ENCODE measurements at regions not wholly inside any gene's neighbourhood (a gene's known extent, or its start where the extent isn't known, plus 50 kb on each side); places are given as distances from the start of the nearest gene placed in this dataset.
"Not testable (repeated sequence)": the region's sequence is repeated elsewhere in the genome, so short reads cannot be mapped to it uniquely, and the experiment has no call there.

DNA sequence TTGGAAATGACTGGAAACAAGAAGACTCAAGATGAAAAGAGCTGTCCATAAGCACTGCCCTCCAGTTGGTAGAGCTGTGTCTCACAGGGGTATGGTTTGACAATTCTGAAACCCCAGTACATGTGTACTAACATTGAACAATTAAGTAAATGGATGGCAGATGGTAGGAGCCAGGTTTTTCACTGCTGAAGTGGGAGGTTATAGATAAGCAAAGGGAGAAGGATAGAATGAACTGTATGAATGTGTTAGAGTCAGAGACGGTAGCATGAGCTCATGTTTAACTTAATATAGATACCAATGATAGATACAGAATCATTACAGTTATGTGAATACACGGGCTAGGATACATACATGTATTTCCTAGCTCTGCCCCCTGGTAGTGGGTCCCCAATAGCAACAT, 95.0 kb upstream of the SIRPA start:
- H3K9me3 ChIP-seq (replicated peaks; ENCODE audit: low read length): no peaks in the 10 kb centered on the region
- H3K4me2 ChIP-seq (ENCODE audit: low read length): no peak overlapping the region
- no peak overlapping the region for H3K9ac ChIP-seq (ENCODE audit: low read depth, low read length)
- H3K4me3 ChIP-seq (ENCODE audit: low read length): no peak overlapping the region
- peaks cover 17% of the 10 kb centered on the region for H3K4me1 ChIP-seq (ENCODE audit: control insufficient read depth, insufficient read depth, low read length)
- H3K27me3 ChIP-seq (ENCODE audit: control insufficient read depth, insufficient read depth, low read length): peaks cover 9% of the 10 kb centered on the region
- H3K36me3 ChIP-seq (ENCODE audit: insufficient read depth, low read length): no peaks in the 10 kb centered on the region

DNA sequence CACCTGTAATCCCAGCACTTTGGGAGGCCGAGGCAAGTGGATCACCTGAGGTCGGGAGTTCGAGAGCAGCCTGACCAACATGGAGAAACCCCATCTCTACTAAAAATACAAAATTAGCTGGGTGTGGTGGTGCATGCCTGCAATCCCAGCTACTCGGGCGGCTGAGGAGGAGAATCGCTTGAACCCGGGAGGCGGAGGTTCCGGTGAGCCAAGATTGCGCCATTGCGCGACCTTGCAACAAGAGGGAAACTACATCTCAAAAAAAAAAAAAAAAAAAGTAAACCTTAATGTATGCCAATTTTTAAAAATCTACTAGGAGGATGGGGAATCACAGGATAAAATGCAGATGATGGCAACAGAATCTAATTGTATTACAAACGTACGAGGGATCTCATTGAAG, 95.5 kb upstream of the SIRPA start:
- not testable (repeated sequence) for H3K4me3 ChIP-seq (ENCODE audit: low read length); H3K27me3 ChIP-seq (ENCODE audit: control insufficient read depth, insufficient read depth, low read length); H3K9ac ChIP-seq (ENCODE audit: low read depth, low read length); H3K36me3 ChIP-seq (ENCODE audit: insufficient read depth, low read length); H3K4me2 ChIP-seq (ENCODE audit: low read length); H3K9me3 ChIP-seq (replicated peaks; ENCODE audit: low read length)
- peaks cover 17% of the 10 kb centered on the region for H3K4me1 ChIP-seq (ENCODE audit: control insufficient read depth, insufficient read depth, low read length)

DNA sequence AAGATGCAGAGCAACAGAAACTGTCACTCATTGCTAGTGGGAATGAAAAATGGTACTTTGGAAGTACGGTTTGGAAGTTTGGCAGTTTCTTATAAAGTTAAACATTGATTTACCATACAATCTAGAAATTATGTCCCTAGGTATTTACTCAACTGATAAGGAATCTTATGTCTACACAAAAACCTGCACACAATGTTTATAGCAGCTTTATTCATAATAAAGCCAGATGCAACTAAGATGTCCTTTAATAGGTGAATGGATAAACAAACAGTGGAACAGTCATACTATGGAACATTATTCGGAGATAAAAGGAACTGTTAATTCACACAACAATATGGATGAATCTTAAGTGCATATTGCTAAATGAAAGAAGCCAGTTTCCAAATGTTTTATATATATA, 96.2 kb upstream of the SIRPA start:
- Histone ChIP-seq H3K36me3 (ENCODE audit: insufficient read depth, low read length) (no peaks in the 10 kb centered on the region), H3K4me3 (ENCODE audit: low read length) (no peak overlapping the region), H3K27me3 (ENCODE audit: control insufficient read depth, insufficient read depth, low read length) (peaks cover 9% of the 10 kb centered on the region), H3K4me2 (ENCODE audit: low read length) (no peak overlapping the region), H3K9ac (ENCODE audit: low read depth, low read length) (no peak overlapping the region), H3K9me3 (replicated peaks; ENCODE audit: low read length) (no peaks in the 10 kb centered on the region), H3K4me1 (ENCODE audit: control insufficient read depth, insufficient read depth, low read length) (peaks cover 16% of the 10 kb centered on the region)

DNA sequence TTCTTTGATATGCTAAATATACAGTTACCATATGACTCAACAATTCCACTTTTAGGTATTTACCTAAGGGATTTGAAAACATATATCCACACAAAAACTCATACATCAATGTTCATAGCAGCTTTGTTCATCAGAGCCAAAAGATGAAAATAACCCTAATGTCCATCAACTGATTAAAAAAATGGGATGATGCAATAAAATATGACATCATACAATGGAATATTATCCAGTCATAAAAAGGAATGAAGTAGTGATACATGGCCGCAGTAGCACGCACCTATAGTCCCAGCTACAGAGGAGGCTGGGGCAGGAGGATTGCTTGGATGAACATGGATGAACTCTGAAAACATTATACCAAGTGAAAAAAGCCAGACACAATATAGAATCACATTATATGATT, 101.4 kb upstream of the SIRPA start:
- Histone ChIP-seq H3K27me3 (ENCODE audit: control insufficient read depth, insufficient read depth, low read length) (peaks cover 23% of the 10 kb centered on the region), H3K36me3 (ENCODE audit: insufficient read depth, low read length) (no peaks in the 10 kb centered on the region), H3K4me3 (ENCODE audit: low read length) (no peak overlapping the region), H3K4me2 (ENCODE audit: low read length) (no peak overlapping the region), H3K9me3 (replicated peaks; ENCODE audit: low read length) (no peaks in the 10 kb centered on the region), H3K9ac (ENCODE audit: low read depth, low read length) (no peak overlapping the region), H3K4me1 (ENCODE audit: control insufficient read depth, insufficient read depth, low read length) (no peaks in the 10 kb centered on the region)

DNA sequence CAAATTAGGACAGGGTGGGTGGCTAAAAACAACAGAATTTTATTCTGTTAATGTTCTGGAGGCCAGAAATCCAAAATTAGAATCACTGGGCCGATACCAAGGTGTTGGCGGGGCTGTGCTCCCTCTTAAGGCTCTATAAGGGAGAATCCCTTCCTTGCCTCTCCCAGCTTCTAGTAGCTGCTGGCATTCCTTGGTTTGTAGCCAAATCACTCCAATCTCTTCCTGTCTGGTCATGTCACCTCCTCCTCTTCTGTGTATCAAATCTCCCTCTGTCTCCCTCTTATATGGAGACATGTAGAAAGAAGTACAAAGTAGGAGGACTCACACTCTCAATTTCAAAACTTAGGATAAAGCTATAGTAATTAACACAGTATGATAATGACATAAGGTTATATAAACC, 102.9 kb upstream of the SIRPA start:
- Histone ChIP-seq H3K36me3 (ENCODE audit: insufficient read depth, low read length) (no peaks in the 10 kb centered on the region), H3K9me3 (replicated peaks; ENCODE audit: low read length) (no peaks in the 10 kb centered on the region), H3K4me1 (ENCODE audit: control insufficient read depth, insufficient read depth, low read length) (no peaks in the 10 kb centered on the region), H3K4me3 (ENCODE audit: low read length) (no peak overlapping the region), H3K27me3 (ENCODE audit: control insufficient read depth, insufficient read depth, low read length) (peaks cover 30% of the 10 kb centered on the region), H3K4me2 (ENCODE audit: low read length) (no peak overlapping the region), H3K9ac (ENCODE audit: low read depth, low read length) (no peak overlapping the region)

DNA sequence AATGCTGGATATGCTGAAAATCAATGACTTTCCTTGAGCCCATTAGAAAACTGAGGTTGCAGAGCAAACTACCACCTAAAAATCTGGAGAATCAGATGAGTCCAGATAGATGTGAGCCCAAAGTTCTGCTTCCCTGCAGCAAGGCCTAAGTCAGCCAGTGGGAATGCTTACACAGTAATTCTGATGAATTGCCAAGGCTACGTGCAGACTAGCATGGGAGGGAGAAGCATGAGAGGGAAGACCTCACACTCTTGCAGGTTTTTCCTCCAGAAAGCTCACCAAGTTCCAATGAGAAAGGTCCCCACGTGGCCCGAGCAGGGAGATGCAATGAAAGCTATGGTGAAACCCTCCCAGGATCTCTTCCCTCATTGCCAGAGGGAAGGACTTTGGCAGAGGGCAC, 104.8 kb upstream of the SIRPA start:
- Histone ChIP-seq H3K27me3 (ENCODE audit: control insufficient read depth, insufficient read depth, low read length) (peaks cover 41% of the 10 kb centered on the region), H3K36me3 (ENCODE audit: insufficient read depth, low read length) (no peaks in the 10 kb centered on the region), H3K9ac (ENCODE audit: low read depth, low read length) (no peak overlapping the region), H3K4me3 (ENCODE audit: low read length) (no peak overlapping the region), H3K4me1 (ENCODE audit: control insufficient read depth, insufficient read depth, low read length) (no peaks in the 10 kb centered on the region), H3K4me2 (ENCODE audit: low read length) (no peak overlapping the region), H3K9me3 (replicated peaks; ENCODE audit: low read length) (no peaks in the 10 kb centered on the region)

DNA sequence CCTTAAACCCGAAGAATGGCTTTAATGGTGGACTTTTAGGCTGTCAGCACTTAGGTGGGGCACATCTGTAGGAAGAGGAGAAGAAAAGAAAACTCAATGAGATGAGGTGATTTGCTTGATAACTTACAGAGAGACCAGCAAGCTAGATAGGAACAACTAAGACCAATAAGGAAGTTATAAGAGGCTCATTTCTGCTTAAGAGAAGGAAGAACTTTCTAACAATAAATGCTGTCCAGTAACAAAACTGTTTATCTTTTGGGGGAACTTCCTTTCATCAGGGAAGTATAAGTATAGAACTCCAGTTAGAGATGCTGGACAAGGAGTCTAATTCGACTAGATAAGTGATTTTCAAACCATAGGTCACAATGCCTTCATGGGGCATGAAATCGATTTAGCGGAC, 107.2 kb upstream of the SIRPA start:
- peaks cover 44% of the 10 kb centered on the region for H3K27me3 ChIP-seq (ENCODE audit: control insufficient read depth, insufficient read depth, low read length)
- H3K4me1 ChIP-seq (ENCODE audit: control insufficient read depth, insufficient read depth, low read length): no peaks in the 10 kb centered on the region
- no peak overlapping the region for H3K4me2 ChIP-seq (ENCODE audit: low read length)
- H3K4me3 ChIP-seq (ENCODE audit: low read length): no peak overlapping the region
- H3K9ac ChIP-seq (ENCODE audit: low read depth, low read length): no peak overlapping the region
- H3K9me3 ChIP-seq (replicated peaks; ENCODE audit: low read length): no peaks in the 10 kb centered on the region
- no peaks in the 10 kb centered on the region for H3K36me3 ChIP-seq (ENCODE audit: insufficient read depth, low read length)

DNA sequence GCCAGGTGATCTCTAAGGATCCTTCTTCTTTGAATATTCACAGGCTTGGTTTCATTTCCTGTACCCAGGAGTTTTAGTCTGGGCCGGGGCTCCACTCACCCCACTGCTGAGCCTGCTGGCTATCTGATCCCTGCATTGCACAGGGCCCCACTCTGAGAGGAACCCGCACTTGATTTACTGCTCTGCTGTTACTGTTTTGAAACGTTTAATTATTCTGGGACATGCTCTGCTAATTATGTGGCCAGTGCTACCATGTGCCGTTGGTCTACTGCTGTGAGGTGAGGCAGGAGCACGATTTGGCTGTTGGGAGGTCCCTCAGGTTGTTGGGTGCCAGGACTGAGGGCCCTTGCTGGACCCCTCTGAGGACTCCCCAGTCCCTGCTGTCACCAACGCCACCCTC, 108.7 kb upstream of the SIRPA start:
- no peaks in the 10 kb centered on the region for H3K9me3 ChIP-seq (replicated peaks; ENCODE audit: low read length)
- H3K4me2 ChIP-seq (ENCODE audit: low read length): no peak overlapping the region
- no peak overlapping the region for H3K9ac ChIP-seq (ENCODE audit: low read depth, low read length)
- no peaks in the 10 kb centered on the region for H3K4me1 ChIP-seq (ENCODE audit: control insufficient read depth, insufficient read depth, low read length)
- H3K36me3 ChIP-seq (ENCODE audit: insufficient read depth, low read length): no peaks in the 10 kb centered on the region
- H3K4me3 ChIP-seq (ENCODE audit: low read length): no peak overlapping the region
- peaks cover 44% of the 10 kb centered on the region for H3K27me3 ChIP-seq (ENCODE audit: control insufficient read depth, insufficient read depth, low read length)

DNA sequence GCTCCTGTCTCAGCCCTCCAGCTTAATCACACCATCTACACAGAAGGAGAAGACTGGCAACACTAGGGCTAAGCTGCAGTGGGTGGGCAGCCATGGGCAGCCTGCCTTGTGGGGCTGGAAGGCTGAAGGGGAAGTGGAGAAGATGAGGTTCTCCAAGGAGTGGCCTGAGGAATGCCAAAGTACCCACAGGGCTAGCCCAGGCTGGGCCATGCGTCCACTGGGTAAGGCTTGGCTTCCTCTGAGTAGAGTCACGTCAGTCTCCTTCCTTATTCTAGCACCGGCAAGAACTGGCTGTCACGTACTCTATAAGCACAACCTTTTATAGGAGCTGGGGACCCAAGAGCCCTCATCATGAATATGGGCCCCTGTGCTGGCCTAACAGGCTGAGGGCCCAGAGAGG, 110.6 kb upstream of the SIRPA start:
- Histone ChIP-seq H3K9me3 (replicated peaks; ENCODE audit: low read length) (no peaks in the 10 kb centered on the region), H3K4me1 (ENCODE audit: control insufficient read depth, insufficient read depth, low read length) (no peaks in the 10 kb centered on the region), H3K27me3 (ENCODE audit: control insufficient read depth, insufficient read depth, low read length) (peaks cover 49% of the 10 kb centered on the region), H3K9ac (ENCODE audit: low read depth, low read length) (no peak overlapping the region), H3K4me3 (ENCODE audit: low read length) (no peak overlapping the region), H3K36me3 (ENCODE audit: insufficient read depth, low read length) (no peaks in the 10 kb centered on the region), H3K4me2 (ENCODE audit: low read length) (no peak overlapping the region)

DNA sequence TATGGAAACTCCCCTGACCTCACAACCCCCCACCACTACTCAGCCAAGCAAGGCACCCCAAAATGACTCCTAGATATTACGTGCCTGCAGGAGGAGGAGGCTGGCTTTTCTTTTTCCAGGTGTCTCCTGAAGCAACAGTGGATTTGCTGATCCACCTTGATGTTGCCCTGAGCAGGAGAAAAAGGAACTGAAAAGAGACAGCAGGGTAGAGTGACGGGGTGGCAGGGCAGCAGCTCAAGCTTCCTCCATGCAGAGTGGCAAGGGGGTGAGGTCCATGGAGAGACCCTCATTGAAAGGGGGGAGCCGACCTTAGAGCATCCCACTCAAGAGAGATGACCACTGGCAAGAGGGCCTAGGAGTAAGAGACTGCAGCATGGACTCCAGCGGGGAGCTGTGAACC, 112.0 kb upstream of the SIRPA start:
- H3K4me1 ChIP-seq (ENCODE audit: control insufficient read depth, insufficient read depth, low read length): no peaks in the 10 kb centered on the region
- no peak overlapping the region for H3K4me2 ChIP-seq (ENCODE audit: low read length)

DNA sequence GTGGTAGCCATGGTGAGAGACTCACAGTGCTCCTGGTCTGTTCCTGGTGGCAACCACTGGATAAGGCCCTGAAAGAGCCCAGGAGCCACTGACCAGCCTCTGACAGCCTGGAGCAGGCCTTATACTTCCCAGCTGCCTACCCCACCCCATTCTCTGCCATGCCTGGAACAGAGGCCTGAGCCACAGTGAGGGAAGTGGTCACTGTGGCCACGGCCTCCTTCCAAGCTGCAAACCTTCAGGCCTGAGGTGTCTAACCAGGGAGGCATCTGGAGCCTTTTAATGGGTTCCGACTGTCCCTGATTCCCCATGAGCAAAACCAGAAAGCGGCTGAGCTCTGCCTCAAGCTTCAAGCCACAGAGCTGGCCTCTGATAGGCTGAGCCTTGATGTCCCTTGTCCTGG, 113.0 kb upstream of the SIRPA start:
- Histone ChIP-seq H3K4me3 (ENCODE audit: low read length) (no peak overlapping the region), H3K27me3 (ENCODE audit: control insufficient read depth, insufficient read depth, low read length) (peaks cover 31% of the 10 kb centered on the region), H3K9me3 (replicated peaks; ENCODE audit: low read length) (no peaks in the 10 kb centered on the region), H3K4me1 (ENCODE audit: control insufficient read depth, insufficient read depth, low read length) (peaks cover 3% of the 10 kb centered on the region), H3K36me3 (ENCODE audit: insufficient read depth, low read length) (no peaks in the 10 kb centered on the region), H3K9ac (ENCODE audit: low read depth, low read length) (no peak overlapping the region), H3K4me2 (ENCODE audit: low read length) (no peak overlapping the region)

More for the DNA sequence above, 112.0 kb upstream of the SIRPA start:
- Histone ChIP-seq H3K4me3 (ENCODE audit: low read length) (no peak overlapping the region), H3K9ac (ENCODE audit: low read depth, low read length) (no peak overlapping the region), H3K36me3 (ENCODE audit: insufficient read depth, low read length) (no peaks in the 10 kb centered on the region), H3K27me3 (ENCODE audit: control insufficient read depth, insufficient read depth, low read length) (peaks cover 41% of the 10 kb centered on the region), H3K9me3 (replicated peaks; ENCODE audit: low read length) (no peaks in the 10 kb centered on the region)

DNA sequence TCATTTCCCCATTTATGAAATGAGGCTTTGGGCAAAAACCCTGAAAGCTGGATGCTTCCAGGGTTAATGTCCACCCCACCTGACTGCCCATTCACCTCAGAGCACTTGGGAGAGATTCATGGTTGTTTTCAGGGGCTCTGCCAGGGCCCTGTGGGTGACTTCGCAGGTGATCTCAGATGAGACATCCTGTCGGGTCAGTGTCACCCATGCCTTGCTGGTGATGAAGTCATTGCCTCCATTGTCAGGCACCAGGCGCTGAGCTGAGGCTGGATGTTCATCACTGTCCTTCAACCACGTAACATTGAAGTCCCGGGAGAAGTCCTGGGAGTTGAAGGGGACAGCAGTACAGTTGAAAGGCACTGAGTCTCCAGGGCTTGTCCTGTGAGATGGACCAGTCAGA, 115.6 kb upstream of the SIRPA start:
- no peaks in the 10 kb centered on the region for H3K9me3 ChIP-seq (replicated peaks; ENCODE audit: low read length)
- H3K36me3 ChIP-seq (ENCODE audit: insufficient read depth, low read length): no peaks in the 10 kb centered on the region
- peaks cover 14% of the 10 kb centered on the region for H3K4me1 ChIP-seq (ENCODE audit: control insufficient read depth, insufficient read depth, low read length)
- no peak overlapping the region for H3K4me3 ChIP-seq (ENCODE audit: low read length)
- H3K9ac ChIP-seq (ENCODE audit: low read depth, low read length): no peak overlapping the region
- peaks cover 16% of the 10 kb centered on the region for H3K27me3 ChIP-seq (ENCODE audit: control insufficient read depth, insufficient read depth, low read length)
- no peak overlapping the region for H3K4me2 ChIP-seq (ENCODE audit: low read length)

Data from skeletal muscle satellite cell (primary cell).